Bone marrow (tissue), 2 donors: ENCODE measurements at regions not wholly inside any gene's neighbourhood (a gene's known extent, or its start where the extent isn't known, plus 50 kb on each side); places are given as distances from the start of the nearest gene placed in this dataset.
"Not testable (repeated sequence)": the region's sequence is repeated elsewhere in the genome, so short reads cannot be mapped to it uniquely, and the experiment has no call there.

Source experiments
- DNase-seq, 2 donors: peaks; one replicate each; lab custom pipeline; 2025; lab: John Stamatoyannopoulos, UW

- no peak for DNase-seq
These were observed 463.6 kb upstream of the MIS18BP1 start for GRCh38 chr14:45716572-45716971.

- no peak for DNase-seq
These were observed 462.9 kb upstream of the MIS18BP1 start for GRCh38 chr14:45715946-45716345.

DNA sequence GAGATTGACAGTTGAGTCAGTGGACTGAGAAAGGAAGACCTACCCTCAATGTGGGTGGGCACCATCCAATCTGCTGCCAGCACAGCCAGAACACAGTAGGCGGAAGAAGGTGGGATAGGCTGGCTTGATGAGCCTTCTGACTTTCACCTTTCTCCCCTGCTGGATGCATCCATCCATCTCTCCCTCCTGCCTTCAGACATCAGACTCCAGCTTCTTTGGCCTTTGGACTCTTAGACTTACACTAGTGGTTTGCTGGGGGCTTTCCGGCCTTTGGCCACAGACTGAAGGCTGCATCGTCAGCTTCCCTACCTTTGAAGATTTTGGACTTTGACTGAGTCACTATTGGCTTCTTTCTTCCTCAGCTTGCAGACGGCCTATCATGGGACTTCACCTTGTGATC is 456.5 kb upstream of the MIS18BP1 start:
- no peak for DNase-seq

GRCh38 chr14:45705940-45706534 is 453.0 kb upstream of the MIS18BP1 start:
- DNase-seq: no peak

DNA sequence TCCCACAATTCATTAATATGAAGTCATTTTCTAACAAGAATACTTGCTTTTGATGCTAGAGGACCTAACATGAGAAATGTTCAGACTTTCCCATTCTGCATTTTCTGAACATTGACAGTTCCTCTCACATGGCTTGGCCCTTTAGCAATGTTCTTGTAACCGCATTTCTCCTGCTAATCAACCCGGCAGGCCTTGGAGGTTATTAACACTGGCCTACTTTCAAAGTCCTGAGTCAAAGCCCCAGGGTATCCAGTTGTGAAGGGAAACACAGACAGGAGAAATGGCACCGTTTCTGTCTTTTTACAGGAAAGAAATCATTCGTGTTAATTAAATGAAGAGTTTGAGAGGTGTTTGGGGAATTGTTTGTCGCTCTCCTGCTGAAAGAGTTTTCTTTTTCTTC is 446.5 kb upstream of the MIS18BP1 start:
- DNase-seq: no peak

DNA sequence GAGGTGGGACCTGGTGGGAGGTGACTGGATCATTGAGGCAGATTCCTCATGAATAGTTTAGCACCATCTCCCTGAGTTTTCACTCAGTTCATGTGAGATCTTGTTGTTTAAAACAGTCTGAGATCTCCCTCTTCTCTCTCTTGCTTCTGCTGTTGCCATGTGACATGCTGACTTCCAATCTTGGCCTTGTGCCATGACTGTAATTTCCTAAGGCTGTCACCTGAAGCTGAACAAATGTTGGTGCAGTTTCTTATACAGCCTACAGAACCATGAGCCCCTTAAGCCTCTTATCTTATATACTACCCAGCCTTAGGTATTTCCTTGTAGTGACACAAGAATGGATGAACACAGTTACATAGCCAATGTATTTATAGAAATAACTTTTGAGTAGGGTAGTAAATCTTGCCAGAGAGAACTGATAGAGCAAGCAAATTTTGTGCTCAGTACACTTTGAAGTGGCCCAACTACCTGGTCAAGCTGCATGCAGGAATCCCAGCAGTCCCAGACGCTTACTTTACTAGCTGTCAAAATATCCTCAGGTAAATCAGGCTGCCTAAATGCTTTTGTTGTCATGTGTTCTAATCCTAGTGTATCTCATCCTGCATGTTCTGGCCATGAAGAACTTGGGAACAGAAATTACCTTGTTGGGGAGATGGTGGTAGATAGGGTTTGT is 445.6 kb upstream of the MIS18BP1 start:
- DNase-seq: no peak

- no peak for DNase-seq
These were observed 433.8 kb upstream of the MIS18BP1 start for GRCh38 chr14:45686771-45687170.

- DNase-seq: no peak
These were observed 427.5 kb upstream of the MIS18BP1 start for GRCh38 chr14:45680531-45680930.

DNA sequence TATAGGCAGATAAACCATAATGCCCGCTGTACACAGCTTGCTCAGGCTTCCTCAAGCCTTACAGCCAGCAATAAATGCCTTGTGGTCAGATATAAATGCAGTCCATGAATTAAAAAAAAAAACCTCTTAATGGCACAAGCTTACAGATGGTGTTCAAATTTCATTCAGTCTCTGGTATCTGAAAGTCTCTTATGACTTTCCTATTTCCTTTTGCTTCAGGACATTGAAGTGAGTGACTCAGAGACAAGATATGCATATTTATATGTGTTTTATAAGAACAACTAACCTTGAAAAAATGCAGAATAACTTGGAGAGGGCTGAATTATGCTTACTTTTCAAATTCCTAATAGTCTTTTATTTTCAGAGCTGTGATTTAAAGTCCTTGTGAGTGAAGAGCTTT is 426.9 kb upstream of the MIS18BP1 start:
- DNase-seq: no peak

DNA sequence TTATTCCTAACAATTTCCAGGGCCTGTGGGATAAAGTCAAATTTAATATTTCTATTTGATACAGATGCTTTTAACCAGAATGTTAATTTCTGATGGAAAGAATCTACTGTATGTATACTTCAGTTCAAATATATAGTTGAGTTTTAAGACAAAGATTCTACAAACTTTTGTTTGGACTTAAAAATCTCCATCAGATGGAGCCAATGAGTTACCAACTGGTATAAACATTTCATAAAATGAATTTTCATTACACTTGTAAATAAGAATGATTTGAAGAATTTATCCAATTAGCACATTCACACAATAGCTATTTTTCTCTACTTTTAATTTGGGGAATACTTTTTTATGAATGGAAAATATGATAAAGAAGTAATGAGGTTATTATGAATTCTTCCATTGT is 425.2 kb upstream of the MIS18BP1 start:
- DNase-seq: no peak

DNA sequence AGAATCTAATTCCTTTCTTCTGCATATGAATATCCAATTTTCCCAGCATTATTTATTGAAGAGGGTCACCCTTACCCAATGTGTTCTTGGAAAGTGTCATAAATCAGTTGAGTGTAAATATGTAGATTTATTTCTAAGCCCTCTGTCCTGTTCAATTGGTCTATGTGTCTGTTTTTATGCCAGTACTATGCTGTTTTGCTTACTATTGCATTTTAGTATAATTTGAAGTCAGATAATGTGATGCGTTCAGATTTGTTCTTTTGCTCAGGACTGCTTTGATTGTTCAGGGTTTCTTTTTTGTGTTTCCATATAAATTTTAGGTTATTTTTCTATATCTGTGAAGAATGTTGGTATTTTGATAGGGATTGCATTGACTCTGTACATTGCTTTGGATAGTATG is 420.4 kb upstream of the MIS18BP1 start:
- no peak for DNase-seq

- no peak for DNase-seq
These were observed 411.8 kb upstream of the MIS18BP1 start for GRCh38 chr14:45664668-45665356.

DNA sequence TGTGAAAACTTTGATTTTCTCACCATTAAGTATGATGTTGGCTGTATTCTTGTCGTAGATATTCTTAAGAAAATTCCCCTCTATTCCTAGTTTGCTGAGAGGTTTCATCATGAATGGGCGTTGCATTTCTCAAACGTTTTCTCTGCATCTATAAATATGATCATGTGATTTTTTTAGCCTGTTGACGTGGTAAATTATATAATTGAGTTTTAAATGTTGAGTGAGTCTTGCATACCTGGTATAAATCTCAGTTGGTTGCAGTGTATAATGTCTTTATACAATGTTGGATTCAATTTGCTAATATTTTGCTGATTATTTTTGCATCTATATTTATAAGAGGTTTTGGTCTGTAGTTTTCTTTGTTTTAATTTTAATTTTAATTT is 405.9 kb upstream of the MIS18BP1 start:
- no peak for DNase-seq

DNA sequence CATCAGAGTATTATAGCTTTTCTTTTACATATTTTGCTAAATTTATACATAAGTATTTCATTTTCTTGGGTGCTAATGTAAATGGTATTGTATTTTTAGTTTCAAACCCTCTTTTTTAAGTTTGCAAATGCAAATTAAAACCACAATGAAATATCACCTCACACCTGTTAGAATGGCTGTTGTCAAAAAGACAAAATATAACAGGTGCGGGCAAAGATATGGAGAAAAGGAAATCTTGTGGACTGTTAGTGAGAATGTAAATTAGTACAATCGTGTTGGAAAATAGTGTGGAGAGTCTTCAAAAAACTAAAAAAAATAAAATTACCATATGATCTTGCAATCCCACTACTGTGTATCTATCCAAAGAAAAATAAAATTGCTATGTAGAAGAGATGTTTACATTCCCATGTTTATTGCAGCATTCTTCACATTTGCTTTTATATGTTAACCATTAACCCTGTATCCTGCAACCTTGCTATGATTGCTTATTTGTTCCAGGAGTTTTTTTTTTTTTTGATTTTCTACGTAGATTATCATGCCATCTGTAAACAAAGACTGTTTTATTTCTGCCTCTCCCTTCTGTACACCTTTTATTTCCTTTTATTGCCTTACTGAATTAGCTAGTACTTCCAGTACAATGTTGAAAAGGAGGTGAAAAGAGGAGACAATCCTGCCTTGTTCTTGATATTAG is 405.4 kb upstream of the MIS18BP1 start:
- no peak for DNase-seq

DNA sequence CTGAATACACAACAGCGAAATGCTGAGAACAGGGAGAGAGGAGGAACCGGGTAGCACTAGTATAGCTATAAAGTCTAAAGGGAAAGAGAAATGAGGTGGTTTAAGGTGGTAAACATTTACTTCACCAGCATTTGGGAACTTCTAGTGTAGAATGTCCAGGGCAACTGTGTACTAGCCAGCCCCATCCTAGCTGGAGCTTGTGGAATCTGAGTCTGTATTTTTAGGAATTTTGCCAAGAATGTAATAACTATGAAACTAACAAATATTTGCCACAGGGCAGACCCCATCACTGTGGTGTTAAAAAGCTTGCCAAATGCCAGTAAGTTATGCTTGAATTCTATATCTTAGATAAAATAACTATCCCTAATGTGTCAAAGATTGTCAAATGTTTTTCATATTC is 398.9 kb upstream of the MIS18BP1 start:
- no peak for DNase-seq

- DNase-seq: no peak
These were observed 397.8 kb upstream of the MIS18BP1 start for GRCh38 chr14:45650754-45651153.

- no peak for DNase-seq
These were observed 396.0 kb upstream of the MIS18BP1 start for GRCh38 chr14:45649051-45649450.

DNA sequence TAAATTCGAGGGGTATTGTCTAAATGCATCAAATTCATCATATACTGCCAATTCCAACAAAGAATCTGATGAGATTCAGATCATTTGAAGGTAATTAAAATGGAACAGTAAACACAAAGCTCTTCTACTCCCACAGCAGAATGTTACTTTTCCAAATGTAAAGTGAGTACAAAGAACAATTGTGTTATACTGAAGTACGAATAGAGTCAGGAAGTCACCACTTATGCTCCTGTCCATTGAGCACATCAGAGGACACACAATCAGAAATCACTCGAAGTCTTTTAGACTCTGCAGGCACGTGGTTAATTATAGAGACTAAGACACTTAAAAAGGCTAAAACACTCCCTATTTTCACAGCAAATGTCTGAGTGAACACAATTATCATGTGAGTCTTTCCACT is 388.5 kb upstream of the MIS18BP1 start:
- no peak for DNase-seq

- not testable (repeated sequence) for DNase-seq
These were observed 381.8 kb upstream of the MIS18BP1 start for GRCh38 chr14:45634651-45635441.

- DNase-seq: no peak
These were observed 380.4 kb upstream of the MIS18BP1 start for GRCh38 chr14:45633220-45633984.

GRCh38 chr14:45621731-45622130 is 368.7 kb upstream of the MIS18BP1 start:
- no peak for DNase-seq
